Esophagus squamous epithelium (tissue), 4 donors: ENCODE measurements at regions not wholly inside any gene's neighbourhood (a gene's known extent, or its start where the extent isn't known, plus 50 kb on each side); places are given as distances from the start of the nearest gene placed in this dataset.

Experiments used
- POLR2A ChIP-seq, 4 donors: fragments of 450-650 bp; IDR thresholded peaks; one replicate each; pipeline ENCODE4 v1.6.1; 2017; ENCODE audit warnings: antibody characterized with exemption in 4 of 4, mild to moderate bottlenecking in 4 of 4, moderate library complexity in 3 of 4
- TF ChIP-seq, protein P1 (sequence below), 6 experiments: fragments of 450-650 bp in 4 of 6; fragments of 200-600 bp in 2 of 6; sonication (generic) in 2 of 6; IDR thresholded peaks; one replicate each; pipeline ENCODE4 v1.5.1; 2016 to 2019; ENCODE audit warnings: antibody characterized with exemption in 6 of 6, mild to moderate bottlenecking in 4 of 6, moderate library complexity in 4 of 6

DNA sequence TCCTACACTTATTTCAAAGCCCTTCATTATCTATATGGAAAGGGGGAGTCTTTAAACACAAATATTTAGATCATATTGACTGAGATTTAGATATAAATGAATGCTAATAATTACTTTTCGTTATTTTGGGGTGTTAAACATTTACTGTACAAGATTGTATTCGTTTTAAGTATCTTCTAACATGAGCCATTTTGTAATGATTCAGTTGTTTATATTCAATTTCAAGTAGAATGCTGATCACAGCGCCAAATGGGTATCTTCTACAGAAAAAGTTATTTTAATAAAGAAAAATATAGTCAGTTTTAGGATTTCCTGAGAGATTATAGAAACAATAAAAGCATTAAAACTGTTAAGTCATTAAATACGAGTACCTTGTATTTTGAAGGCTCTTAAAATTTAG is 104.5 kb upstream of the HNRNPU start:
- TF ChIP-seq POLR2A (IDR thresholded peaks at IDR 0.05), result no peak
- TF ChIP-seq, protein P1, sequence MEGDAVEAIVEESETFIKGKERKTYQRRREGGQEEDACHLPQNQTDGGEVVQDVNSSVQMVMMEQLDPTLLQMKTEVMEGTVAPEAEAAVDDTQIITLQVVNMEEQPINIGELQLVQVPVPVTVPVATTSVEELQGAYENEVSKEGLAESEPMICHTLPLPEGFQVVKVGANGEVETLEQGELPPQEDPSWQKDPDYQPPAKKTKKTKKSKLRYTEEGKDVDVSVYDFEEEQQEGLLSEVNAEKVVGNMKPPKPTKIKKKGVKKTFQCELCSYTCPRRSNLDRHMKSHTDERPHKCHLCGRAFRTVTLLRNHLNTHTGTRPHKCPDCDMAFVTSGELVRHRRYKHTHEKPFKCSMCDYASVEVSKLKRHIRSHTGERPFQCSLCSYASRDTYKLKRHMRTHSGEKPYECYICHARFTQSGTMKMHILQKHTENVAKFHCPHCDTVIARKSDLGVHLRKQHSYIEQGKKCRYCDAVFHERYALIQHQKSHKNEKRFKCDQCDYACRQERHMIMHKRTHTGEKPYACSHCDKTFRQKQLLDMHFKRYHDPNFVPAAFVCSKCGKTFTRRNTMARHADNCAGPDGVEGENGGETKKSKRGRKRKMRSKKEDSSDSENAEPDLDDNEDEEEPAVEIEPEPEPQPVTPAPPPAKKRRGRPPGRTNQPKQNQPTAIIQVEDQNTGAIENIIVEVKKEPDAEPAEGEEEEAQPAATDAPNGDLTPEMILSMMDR (IDR thresholded peaks at IDR 0.05), result no peak
